Medulla oblongata (tissue), 1 donor: ENCODE measurements at regions not wholly inside any gene's neighbourhood (a gene's known extent, or its start where the extent isn't known, plus 50 kb on each side); places are given as distances from the start of the nearest gene placed in this dataset.

Experiments
- DNase-seq: peaks from one replicate; pipeline ENCODE4 v3.0.0-alpha.2; 2015; ENCODE audit errors: extremely low spot score

DNA sequence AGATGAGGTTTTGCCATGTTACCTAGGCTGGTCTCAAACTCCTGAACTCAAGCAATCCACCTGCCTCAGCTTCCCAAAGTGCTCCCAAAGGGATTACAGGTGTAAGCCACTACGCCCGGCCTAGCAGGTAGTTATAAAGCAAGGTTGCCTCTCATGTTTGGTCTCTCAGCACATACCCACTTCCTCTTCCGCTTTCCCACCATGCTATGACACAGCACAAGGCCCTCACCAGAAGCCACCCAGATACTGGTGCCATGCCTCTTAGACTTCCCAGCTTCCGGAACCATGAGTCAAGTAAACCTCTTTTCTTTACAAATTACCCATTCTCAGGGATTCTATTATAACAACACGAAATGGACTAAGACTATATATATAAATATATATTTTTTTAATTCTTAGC is 143.6 kb downstream of the COPRS start:
- no peak for DNase-seq

DNA sequence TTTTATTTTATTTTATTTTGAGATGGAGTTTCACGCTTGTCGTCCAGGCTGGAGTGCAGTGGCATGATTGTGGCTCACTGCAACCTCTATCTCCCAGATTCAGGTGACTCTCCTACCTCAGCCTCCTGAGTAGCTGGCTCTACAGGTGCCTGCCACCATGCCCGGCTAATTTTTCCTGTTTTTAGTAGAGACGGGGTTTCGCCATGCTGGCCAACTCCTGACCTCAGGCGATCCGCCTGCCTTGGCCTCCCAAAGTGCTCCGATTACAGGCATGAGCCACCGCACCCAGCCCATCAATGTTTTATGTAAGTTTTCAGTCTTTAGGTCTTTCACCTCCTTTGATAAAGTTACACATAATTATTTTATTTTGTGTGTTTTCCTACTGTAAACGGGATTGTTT is 154.6 kb downstream of the COPRS start:
- no peak for DNase-seq

DNA sequence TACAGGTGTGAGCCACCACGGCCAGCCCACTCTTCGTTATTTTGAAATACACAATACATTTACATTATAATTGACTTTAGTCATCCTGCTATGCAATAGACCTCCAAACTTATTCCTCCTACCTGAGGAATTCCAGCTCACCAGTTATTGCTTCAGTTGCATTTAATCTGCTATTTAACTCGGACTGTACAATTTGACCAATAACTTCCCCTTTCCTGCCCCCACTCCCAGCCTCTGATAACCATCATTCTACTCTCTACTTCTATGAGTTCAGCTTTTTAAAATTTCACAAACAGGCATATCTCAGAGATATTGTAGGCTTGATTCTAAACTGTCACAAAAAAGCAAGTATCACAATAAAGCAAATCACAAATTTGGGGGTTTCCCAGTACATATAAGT is 157.0 kb downstream of the COPRS start:
- DNase-seq, result no peak

DNA sequence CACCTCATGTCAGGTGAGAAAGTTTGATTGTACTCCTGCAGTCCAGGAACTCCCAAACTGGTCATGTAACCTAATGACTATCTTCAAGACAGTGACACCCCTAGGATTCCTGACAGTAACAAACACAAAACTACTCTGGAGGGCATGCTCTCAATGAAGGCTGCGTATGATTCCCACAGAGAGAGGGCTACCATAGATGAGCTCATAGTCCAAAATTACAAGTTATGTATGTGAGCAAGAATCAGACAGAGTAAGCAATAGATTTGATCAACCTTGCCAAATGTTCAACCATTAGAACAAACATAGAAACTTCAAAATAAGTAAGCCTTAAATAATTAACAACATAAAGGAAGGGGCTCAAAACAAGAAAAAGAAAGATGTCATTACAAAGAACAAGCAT is 158.1 kb downstream of the COPRS start:
- no peak for DNase-seq

DNA sequence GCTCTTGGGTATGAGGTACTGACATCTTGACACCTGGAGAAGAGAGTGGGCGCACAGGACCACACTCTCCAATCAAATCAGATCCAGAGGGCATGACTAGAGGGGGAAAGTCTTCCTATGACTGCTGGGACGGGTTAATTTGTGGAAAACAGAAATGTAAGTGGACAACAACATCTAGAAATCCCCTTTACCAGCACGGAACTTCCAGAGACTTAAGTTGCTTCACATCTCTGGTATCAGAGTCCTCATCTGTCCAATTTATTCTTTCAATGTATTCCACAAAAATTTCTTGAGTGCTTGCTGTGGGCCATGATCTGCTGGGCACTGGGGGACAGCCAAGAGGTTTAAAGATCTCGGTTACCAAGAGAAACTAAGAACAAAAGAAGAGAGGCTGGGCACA is 159.2 kb downstream of the COPRS start:
- no peak for DNase-seq

DNA sequence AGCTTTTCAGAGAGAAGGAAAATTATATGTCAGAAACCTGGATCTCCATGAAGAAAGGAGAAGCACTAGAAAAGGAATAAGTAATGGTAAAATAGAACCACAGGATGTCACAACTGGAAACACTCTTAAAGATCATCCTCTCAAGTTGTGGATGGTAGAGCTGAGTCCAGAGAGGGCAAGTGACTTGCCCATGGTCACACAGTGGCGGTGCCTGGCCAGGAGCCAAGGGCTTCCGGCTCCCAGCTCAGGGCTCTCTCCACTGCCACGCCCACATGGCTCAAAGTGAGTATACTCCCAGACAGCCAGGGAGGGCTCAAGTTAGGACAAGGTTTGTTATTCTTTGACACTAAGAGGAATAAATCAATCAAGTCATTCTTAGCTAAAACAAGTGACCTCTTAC is 159.8 kb downstream of the COPRS start:
- no peak for DNase-seq

DNA sequence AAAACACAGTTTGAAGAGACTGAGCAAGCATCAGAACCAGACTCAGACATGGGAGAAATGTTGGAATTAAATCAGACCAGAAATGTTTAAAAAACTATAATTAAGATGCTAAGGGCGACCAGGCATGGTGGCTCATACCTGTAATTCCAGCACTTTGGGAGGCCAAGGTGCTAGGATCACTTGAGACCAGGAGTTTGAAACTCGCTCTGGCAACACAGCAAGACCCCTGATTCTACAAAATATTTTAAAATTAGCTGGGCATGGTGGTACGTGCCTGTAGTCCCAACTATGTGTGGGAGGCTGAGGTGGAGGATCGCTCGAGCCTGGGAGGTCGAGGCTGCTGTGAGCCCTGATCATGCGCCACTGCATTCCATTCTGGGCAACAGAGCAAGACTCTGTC is 160.3 kb downstream of the COPRS start:
- no peak for DNase-seq

DNA sequence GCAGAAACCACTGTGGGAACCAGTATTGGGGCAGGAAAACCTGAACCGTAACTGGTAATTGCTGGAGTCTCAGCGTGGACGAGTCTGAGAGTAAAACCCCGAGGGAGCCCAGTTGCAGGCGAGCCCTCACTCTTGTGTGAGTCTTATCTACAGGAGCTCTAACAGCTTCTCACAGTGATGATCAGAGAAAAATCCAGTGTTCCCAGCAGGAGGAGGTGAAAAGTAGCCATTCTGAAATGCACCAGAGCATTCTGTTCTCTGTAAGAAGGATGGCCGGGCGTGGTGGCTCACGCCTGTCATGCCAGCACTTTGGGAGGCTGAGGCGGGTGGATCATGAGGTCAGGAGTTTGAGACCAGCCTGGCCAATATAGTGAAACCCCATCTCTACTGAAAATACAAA is 161.2 kb downstream of the COPRS start:
- DNase-seq, result no peak

DNA sequence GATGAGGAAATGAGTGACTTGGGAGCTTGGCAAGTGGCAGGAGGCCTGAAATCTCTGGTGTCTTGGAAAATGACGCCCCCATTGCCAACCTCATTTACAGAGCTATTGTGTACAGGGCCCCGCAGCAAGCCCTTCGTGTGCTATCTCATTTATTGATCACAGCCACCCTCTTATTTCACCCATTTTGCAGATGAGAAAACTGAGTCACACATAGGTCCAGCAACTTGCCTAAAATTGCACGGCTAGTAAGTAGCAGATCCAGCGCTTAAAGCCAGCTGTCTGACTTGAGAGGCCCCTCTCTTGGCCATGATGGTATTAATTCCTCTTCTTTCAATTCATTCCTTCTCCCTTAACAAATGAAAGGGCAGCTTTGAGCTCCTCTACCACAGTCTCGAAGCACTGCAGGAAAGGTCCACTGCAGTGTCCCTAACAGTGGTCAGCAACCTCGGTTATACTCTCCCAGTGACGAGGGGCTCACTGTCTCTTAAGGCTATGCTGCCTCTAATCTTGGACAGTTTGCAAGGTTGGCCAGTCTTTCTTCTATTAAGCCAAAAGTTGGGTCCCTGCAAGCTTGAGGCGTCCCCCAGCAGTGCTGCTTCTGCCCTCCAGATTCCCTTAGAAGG is 162.2 kb downstream of the COPRS start:
- DNase-seq, result no peak

DNA sequence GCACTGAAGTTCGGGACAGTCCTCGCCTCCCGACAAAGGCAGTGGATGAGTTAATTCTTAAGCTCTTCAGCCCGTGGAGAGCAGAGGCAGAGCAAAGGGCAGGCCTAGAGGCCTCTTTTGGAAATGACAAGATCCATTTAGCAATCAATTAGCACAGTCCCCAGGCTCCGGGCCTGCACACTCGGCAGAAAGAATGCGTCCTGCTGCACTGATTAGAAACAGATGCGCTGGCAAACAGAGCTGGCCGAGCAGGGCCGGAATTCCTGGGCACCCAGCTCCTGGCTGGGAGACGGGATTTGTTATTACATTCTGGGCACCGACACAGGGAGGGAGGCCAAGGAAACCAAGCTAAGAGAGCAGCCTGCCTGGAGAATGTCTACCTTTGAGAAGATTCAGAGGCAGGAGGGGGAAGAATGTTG is 162.9 kb downstream of the COPRS start:
- peak; percentile 71 for DNase-seq

DNA sequence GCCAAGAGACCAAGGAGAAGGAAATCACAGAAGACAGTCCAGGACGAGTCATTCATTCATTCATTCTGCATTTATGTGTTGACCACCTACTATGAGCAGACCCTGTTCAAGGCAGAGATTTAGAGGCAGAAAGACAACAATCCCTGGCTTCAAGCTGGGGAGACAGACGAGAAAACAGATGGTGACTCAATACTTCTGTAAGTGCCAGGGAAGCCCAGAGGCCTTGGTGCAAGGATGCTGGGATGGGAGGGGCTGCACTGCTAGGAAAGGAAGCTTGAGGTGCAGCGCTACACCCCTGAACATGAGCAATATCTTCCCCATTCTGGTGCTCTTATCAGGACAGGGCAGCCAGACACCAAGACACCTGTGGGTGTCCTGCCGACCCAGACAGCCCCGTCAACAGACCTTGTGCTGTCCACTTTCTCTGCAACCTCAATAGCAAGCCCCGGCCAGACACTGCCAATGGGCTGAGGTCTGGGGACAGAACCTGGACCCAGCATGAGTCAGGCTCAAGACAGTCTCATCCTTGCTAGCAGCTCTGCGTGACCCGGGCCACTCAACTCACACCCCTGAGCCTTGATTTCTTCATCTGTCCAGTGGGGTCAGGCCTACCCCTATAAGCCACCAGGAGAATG is 163.5 kb downstream of the COPRS start:
- DNase-seq, result no peak

DNA sequence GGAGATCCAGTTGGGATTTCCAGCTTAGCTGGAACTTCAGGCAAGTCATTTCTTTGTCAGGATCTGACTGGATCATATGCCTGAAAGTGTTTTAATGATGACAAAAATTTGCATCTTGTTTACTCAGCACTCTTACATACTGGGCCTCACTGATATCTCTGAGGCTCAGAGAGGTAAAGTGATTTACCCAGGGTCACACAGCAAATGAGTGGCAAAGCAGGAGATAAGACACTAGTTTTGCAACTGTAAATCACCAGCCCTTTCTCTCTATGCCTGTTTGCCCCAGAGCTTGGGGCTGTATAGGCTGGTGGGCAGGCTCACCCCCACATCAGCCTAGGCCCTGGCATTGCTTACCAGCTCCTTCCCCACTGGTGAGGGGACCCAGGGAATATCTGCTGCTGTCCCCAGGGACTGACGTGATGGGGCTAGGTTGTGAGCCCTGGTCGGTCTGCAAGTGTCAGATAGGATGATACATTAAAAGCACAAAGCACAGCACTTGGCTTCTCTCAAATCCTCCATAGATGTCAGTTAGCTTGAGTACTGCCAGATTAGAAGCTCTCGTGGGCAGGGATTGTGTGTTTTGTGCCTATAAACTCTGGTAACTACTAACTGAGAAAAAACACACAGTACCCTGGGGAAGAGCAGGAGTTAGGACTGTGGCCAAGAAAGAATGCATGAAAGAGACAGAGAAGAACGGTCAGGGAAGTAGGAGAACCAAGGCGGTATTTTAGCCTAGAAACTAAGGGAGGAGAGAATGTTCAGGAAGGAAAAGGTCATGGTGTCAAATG is 165.4 kb downstream of the COPRS start:
- no peak for DNase-seq

DNA sequence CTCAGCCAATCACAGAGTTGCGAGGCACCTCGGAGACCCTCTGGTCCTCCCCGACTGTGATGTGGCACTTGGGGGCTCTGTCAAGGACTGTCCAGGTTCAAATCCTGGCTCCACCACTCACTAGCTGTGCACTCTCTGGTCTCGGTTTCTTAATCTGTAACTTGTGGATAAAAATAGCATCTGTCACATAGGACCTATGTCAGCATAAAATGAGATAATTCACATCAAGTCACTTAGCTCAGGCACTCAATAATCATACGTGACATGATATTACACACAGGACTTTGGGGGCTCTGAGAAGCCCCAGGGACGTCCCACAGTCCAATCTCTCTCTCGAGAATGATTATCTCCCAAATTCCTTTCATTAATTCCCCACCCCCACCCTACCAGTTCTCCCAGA is 166.4 kb downstream of the COPRS start:
- DNase-seq, result no peak

DNA sequence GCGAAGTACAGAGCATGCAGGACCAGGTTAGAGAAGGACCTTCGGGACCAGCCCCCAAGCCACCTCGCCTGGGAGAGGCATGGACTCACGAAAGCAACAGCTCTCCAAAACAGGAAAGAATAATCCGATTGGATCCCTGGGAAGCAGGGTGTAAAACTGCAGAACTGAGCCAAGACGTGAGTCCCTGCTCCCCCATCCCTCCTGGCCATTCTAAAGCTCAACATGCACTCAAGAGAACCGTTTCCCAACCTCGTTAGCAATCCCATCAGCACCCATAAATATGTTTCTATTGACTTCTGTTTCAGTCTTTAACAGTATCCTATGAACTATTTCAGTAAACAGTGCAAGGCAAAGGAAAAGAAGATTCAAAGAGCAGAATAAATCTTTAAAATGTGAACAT is 167.0 kb downstream of the COPRS start:
- no peak for DNase-seq

DNA sequence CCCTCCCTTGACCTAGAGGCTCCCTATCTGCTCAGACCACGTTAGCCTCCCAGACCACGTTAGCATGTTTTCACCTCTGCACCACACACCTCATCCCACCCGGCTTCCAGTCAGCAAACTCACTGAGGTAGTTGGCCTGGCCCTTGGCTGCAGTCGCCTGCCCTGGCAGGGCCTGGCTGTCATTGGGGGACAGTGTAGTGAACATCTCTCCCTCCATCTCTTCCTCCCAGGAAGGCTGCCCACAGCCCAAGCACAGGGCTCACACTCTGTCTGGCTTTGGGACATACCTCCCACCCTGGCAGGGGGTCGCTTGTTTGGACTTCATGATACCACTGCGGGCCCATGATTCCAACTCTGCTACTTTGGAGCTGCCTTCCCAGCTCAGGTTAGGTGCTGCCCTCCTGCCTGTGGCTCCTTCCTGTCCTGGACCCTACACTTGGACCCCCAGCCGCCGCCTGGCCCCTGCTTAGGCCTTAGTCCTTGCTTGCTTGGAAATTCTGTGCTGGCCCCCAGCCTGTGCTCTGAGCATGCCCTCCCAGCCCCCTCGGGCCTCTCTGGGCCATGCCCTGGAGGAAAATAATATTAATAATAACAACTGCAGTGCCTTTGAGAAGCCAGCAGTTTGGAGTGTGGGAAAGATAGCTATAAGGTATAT is 167.7 kb downstream of the COPRS start:
- no peak for DNase-seq

DNA sequence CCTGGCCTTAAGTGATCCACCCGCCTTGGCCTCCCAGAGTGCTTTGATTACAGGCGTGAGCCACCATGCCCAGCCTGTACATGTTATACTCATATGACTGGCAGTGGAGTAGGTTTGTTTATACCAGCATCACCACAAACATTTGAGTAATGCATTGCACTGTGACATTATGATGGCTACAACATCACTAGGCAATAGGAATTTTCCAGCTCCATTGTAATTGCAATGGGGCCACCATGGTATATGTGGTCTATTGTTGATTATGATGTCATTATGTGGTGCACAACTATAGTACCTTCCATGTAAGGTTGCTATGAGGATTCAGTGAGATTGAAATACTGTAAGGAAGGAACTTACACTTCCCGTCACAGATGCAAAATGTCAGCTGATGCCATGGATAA is 168.9 kb downstream of the COPRS start:
- no peak for DNase-seq

DNA sequence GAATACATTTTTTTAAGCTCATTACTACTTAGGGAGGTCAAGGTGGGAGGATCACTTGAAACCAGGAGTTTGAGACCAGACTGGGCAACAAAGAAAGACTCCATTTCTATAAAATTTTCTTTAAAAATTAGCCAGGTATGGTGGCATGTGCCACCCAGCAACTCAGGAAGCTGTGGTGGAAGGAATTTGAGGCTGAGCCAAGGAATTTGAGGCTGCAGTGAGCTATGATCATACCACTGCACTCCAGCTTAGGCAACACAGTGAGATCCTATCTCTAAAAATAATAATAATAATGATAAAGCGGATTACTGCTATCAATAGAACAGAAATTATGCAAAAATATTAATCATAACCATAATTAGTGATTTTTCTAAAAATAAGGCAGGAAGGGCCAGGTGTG is 170.3 kb downstream of the COPRS start:
- DNase-seq, result no peak

DNA sequence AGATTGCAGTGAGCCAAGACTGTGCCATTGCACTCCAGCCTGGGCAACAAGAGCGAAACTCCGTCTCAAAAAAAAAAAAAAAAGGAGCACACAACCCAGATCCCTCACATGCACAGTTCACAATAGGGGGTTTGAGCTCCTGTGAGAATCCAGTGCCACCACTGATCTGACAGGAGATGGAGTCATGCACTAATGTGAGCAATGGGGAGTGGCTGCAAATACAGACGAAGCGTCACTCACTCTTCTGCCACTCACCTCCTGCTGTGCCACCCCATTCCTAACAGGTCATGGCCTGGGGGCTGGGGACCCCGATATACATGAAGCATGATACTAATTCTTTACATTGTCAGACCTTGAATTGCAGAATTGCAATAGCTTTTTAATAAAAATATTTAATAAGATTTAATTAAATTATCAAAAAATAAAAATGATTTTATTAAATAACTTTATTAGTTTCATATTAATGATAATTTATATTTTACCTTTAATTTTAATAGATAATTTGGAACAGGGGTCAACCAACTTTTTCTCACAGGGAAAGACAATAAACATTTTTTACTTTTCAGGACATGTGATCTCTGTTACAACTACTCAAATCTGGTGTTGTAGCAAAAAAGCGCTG is 171.4 kb downstream of the COPRS start:
- no peak for DNase-seq

DNA sequence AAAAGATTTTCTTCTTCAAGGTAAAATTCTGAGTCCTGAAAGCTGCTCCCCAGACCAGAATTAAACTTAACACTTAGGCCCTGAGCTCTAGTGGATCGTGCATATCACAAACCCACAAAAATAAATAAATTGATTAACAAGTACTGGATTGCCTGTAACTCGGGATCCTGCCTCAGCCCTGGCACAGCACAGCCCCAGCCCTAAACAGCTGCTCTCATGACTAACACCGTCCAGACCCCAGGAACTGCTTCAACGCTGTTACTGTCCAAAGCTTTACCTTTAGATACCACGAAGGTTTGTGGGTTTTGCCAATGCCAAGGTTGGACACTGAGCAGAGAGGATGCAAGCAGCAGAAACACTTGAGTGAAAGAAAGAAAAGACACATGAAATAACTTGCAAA is 172.5 kb downstream of the COPRS start:
- no peak for DNase-seq

DNA sequence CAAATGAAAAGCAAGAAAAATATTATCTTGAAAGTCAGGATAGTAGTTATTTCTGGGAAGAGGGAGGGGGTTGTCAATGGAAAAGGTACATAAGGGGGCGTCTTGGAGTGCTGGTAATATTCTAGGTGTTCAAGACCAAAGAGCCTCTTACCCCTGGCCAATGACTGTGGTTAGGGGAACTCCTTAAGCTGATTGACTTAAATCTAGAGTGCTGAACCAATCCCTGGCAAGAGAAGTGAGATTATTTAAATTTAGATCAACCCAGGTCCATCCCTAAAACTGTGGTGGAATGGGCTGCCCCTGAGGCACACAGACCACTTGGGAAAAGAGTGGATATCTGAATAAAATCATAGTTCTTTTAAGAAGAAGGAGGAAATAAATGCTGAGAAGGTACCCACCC is 174.1 kb downstream of the COPRS start:
- DNase-seq, result no peak

DNA sequence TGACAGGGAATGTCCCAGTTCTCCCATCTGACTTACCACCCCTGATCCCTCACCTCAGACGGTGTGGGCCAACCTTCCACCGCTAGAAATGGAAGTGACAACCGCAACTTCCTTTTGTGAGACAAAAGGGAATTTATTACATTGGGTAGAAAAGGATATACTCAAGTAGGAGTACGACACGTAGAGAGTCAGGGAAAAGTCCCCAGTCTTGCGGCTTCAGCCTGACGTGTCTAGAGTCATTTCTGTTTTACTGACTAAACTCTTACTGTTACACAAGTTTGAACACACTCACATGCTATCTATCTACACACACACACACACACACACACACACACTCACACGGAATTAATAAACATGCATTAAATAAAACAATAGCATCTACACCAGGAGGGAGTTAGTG is 178.9 kb downstream of the COPRS start:
- DNase-seq, result no peak

DNA sequence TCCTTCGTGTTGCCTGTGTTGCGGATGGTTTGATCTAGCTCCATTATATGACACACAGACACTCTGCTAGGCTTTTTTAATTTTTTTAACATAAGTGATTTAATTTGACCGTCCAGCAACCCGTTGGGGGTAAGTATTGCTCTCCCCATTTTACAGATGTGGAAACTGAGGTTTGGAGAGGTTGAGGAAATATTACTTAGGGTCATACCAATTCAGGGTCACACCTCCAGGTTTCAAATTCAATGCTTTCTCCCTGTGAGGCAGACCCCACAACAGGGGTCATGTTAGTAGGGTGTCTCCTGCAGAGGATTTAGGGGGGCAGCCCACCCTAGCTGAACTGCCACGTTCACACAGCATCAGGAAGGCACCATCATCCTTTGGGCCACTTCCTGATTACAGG is 179.4 kb downstream of the COPRS start:
- no peak for DNase-seq
